Dendritic cell treated with granulocyte-macrophage colony-stimulating factor and Interleukin-4, amounts not matched to agents 40 ng/mL and 50 ng/mL, for 4 days (primary cell): ENCODE measurements at regions not wholly inside any gene's neighbourhood (a gene's known extent, or its start where the extent isn't known, plus 50 kb on each side); places are given as distances from the start of the nearest gene placed in this dataset.
"Not testable (repeated sequence)": the region's sequence is repeated elsewhere in the genome, so short reads cannot be mapped to it uniquely, and the experiment has no call there.

ENCODE experiments used
- H3K27ac Mint-ChIP-seq: one replicate; pipeline ENCODE4 v1.8.0; 2022; ENCODE audit warnings: mild to moderate bottlenecking, mixed read lengths
- H3K27me3 Mint-ChIP-seq: one replicate; pipeline ENCODE4 v1.8.0; 2022; ENCODE audit warnings: mild to moderate bottlenecking, mixed read lengths
- H3K36me3 Mint-ChIP-seq: one replicate; pipeline ENCODE4 v1.8.0; 2022; ENCODE audit warnings: low read depth, mixed read lengths
- H3K4me1 Mint-ChIP-seq: one replicate; pipeline ENCODE4 v1.8.0; 2022; ENCODE audit warnings: low read depth, mixed read lengths
- H3K4me3 Mint-ChIP-seq: one replicate; pipeline ENCODE4 v1.8.0; 2022; ENCODE audit warnings: mild to moderate bottlenecking, moderate library complexity, mixed read lengths
- H3K9me3 Mint-ChIP-seq: one replicate; pipeline ENCODE4 v1.8.0; 2022; ENCODE audit warnings: mixed read lengths
- intact Hi-C: fragments of 100-400 bp; cut with micrococcal nuclease; formaldehyde crosslinking; loops from one replicate; pipeline ENCODE4 v1.15.0; 2022

DNA sequence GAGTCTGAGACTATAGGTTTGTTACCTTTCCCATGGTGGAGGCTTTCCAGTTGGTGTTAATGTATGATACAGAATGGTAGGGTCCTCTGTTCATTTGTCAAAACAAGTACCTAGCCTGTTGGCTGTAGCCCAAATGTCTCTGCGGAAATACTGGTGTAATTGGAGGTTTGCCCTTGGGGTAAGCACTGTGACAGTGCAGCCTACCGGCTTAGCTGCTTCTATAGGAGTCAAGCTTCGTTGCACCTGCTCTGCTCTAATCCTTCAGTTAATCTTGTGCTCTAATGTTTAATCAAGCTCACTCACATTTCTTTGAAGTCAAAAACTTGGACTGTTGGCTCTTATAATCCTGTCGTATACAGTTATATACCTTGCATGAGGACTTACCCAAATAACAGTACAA lies 203.4 kb downstream of the CCNG2 start:
- Mint-ChIP-seq H3K9me3 (no peaks in the 10 kb centered on the region), H3K4me1 (no peaks in the 10 kb centered on the region), H3K4me3 (no peak overlapping the region), H3K27ac (no peak overlapping the region), H3K36me3 (no peaks in the 10 kb centered on the region), H3K27me3 (no peaks in the 10 kb centered on the region)
- intact Hi-C loops, result no loop called here

DNA sequence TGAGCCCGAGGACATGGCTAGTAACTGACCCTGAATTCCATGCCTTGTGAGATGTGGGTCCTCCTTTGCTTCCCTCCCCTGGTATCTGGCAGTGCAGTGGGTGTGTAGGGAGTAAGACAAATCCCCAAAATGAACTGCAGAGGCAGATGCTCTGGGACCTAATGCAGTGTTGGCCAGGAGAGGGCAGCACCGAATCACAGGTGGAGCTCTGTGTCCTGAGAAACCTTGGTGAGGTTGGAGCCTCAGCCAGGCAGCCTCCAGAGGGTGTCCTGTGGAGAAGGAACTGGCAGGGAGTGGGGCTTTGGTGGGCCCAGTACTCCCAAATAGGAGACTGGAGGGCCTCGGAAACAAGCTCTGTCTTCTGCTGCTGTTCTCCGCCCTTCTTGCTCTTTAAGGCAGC lies 209.9 kb downstream of the CCNG2 start:
- H3K4me1 Mint-ChIP-seq, H3K36me3 Mint-ChIP-seq, intact Hi-C loops, H3K27ac Mint-ChIP-seq, H3K9me3 Mint-ChIP-seq, H3K4me3 Mint-ChIP-seq, H3K27me3 Mint-ChIP-seq: not testable (repeated sequence)

DNA sequence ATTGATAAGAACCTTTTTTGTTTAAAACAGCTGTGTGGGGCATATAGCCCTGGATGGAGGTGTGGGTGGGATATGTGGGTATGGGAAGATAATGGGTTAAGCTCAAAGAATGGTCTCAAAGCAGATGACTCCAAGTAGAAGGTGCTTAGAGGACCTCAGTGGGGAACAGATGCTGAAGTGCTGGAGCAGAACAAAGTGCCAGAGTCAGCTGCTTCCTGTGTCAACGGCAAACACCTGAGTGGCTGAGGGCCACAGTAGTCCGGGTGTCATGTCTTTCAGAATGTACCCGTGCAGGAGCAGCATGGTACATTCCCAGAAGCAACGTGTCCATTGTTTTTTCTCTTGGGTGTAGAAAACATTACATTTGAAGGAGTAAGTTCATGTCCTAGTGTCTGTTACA lies 210.6 kb downstream of the CCNG2 start:
- no peaks in the 10 kb centered on the region for H3K9me3 Mint-ChIP-seq
- no peaks in the 10 kb centered on the region for H3K27me3 Mint-ChIP-seq
- H3K36me3 Mint-ChIP-seq, result no peaks in the 10 kb centered on the region
- intact Hi-C loops, result no loop called here
- H3K27ac Mint-ChIP-seq, result no peak overlapping the region
- H3K4me1 Mint-ChIP-seq, result no peaks in the 10 kb centered on the region
- no peak overlapping the region for H3K4me3 Mint-ChIP-seq

DNA sequence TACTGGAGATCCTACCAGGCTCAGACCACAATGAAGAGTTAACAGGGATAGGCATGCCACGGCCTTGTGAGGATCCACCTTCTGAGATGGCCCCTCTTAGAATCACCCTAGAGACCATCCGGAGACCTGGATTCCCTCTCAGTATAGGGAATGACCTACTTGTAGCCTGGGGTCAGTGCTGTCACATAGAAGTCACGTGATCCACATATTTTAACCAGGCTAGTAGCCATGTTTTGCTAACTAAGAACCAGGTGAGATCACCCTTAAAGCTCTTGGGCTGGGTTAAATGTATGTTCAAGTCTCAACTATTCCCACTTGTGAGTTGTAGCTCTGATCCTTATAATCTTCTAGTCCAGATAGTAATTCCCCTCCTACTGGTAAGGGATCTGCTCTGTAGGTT lies 215.4 kb downstream of the CCNG2 start:
- Mint-ChIP-seq H3K9me3 (no peaks in the 10 kb centered on the region), H3K36me3 (no peaks in the 10 kb centered on the region), H3K27me3 (no peaks in the 10 kb centered on the region), H3K27ac (no peak overlapping the region), H3K4me3 (no peak overlapping the region), H3K4me1 (no peaks in the 10 kb centered on the region)
- intact Hi-C loops, result no loop called here

DNA sequence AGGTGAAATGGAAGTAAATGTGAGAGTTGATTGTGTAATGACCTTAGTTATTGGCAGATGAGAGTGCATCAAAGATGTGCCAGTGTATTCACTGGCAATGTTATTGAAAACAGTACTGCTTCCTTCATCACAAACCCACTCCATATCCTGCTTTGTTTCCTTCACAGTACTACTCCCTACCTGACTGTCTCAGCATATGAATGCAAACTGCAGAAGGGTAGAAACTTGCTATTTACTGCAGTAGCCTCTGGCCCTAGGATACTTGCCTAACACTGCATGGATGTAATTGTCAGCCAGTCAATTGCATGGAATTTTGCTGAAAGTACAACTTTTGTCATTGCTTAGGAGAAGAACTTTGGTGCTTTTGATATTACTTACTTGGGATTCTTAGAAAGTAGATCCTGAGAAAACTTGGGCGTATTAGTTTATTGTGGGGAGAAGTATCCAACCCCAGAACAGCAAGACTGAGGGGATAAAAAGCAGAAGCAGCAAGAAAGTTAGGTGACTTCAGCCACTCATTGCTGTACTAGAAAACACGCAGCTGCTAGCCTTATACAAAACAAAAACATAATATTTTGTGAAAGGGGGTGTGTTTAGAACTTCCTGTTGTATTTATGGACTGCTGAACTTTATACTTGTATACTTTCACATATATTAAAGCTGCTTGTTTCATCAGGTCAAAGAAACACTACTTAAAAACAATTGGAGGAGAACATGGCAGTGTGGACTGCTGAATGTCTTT lies 219.0 kb downstream of the CCNG2 start:
- H3K4me3 Mint-ChIP-seq, result no peak overlapping the region
- H3K9me3 Mint-ChIP-seq, result no peaks in the 10 kb centered on the region
- H3K27me3 Mint-ChIP-seq, result peaks cover 2% of the 10 kb centered on the region
- intact Hi-C loops, result no loop called here
- H3K27ac Mint-ChIP-seq, result no peak overlapping the region
- no peaks in the 10 kb centered on the region for H3K36me3 Mint-ChIP-seq
- H3K4me1 Mint-ChIP-seq, result no peaks in the 10 kb centered on the region

DNA sequence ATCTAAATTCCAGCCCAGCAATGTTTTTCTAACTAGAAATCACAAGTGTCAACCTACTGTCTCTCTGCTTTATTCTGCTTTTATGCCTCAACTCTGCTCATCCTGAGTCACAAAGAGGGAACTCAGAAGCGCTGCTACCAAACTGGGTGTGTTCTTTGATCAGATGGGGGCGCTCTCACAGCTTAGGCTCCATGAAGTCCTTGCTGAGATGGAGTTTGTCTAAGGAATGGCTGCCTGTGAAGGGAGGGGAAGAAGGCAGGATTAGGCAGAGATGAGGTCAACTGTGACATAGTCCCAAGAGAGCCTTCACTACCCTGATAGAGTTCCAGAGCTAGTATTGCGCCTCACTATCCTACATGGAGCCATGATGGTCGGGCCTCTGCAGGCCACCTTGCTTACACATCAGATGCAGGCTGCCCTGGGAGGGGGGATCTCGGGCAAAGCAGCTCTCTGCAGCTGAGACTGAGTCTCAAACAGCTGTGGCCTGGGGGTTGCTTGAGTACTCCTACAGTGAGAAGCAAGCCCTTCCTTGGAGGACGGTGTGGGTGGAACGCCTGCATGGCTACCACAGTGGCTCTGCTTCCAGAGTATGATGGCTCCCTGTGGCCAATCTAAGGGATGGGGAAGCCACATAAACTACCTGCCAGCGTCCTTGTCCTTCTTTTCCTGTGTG lies 219.9 kb downstream of the CCNG2 start:
- Mint-ChIP-seq H3K4me3 (no peak overlapping the region), H3K27ac (no peak overlapping the region), H3K36me3 (no peaks in the 10 kb centered on the region), H3K27me3 (peaks cover 2% of the 10 kb centered on the region), H3K9me3 (no peaks in the 10 kb centered on the region), H3K4me1 (no peaks in the 10 kb centered on the region)
- intact Hi-C loops, result no loop called here

DNA sequence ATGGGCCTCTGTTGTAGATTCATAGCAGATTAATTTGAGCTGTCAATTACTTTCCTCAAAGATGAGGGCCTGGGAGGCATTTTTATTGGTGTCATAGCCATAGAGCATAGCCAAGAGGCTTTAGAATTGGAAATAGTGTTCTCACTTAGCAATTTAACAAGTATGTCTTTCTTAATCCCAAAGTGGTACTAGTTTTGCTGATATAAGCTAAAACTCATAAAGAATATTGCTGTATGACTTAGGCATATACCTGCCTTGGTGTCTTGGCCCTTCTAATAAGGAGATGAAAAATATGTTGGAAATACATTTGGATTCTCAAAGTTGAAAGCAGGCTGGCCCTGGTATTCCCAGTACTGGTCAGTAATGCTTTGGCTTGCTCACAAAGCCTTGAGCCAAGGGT lies 221.5 kb upstream of the CXCL13 start:
- Mint-ChIP-seq H3K4me1 (no peaks in the 10 kb centered on the region), H3K27ac (no peak overlapping the region), H3K36me3 (no peaks in the 10 kb centered on the region), H3K4me3 (no peak overlapping the region), H3K9me3 (no peaks in the 10 kb centered on the region), H3K27me3 (peaks cover 2% of the 10 kb centered on the region)
- intact Hi-C loops, result loop anchor here (2.0 kb wide), 1 partner anchor 49 kb away; no protein-coding TSS in a partner anchor

DNA sequence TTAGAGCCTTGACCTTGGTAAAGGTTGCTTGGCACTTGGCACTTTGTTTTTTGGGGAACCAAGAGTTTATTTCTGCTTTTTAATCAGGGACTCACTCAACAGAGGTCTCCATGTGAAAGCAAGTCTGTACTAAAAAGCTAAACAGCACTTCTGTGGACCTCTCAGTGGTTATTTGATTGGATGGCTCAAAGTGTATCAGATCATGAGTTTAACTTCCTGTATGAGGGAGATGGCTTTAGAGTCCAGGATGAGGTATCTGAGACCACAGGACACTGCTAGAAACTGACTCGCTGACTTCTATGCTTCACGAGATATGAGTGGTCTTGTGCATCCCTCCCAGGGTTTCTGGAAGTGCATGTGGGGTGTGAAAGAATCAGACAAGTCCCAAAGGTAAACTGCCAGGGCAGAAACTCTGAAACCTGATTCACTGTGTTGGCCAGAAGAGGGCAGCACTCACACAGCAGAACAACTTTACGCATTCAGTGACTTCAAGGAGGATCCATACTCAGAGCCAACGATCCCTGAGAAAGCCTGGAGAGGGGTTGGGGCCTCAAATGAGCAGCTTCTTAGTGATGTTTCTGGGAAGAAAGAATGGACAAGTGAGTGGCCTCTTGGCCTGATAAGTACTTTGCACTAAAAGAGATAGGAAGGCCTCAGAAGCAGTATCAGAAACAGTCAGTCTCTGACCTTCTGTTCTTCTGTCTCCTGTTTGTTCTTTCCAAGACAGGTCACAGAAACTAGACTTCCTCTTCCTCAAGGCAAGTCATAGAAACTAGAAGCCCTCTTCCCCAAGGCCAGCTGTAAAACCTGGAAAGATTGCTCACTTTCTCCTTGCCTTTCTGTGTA lies 220.3 kb upstream of the CXCL13 start:
- Mint-ChIP-seq H3K36me3 (no peaks in the 10 kb centered on the region), H3K27me3 (peaks cover 2% of the 10 kb centered on the region), H3K4me3 (no peak overlapping the region), H3K27ac (no peak overlapping the region), H3K9me3 (no peaks in the 10 kb centered on the region), H3K4me1 (no peaks in the 10 kb centered on the region)
- intact Hi-C loops, result loop anchor here (1.0 to 2.0 kb wide), 3 partner anchors 47 to 233 kb away; no protein-coding TSS in a partner anchor

DNA sequence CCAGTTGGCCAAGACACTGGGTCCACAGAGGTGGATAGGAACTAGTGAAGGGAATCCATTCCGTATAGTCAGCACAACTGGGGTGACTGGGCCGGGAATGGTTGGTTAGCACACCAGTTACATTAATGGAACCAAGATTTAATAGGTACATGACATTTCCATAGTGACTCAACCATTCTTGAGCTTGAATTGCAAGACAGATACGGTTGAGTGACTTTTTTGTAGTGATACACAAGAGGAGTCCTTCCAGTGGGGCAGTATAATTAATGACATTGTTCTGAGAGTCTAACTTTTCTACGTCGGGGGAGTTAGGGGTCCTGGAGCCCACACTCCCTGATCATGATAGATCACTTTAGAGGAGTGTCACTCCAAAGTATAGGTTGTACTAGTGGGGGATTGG lies 211.6 kb upstream of the CXCL13 start:
- H3K4me3 Mint-ChIP-seq, result no peak overlapping the region
- H3K9me3 Mint-ChIP-seq, result no peaks in the 10 kb centered on the region
- H3K36me3 Mint-ChIP-seq, result no peaks in the 10 kb centered on the region
- no peak overlapping the region for H3K27ac Mint-ChIP-seq
- intact Hi-C loops, result no loop called here
- H3K4me1 Mint-ChIP-seq, result no peaks in the 10 kb centered on the region
- no peaks in the 10 kb centered on the region for H3K27me3 Mint-ChIP-seq

DNA sequence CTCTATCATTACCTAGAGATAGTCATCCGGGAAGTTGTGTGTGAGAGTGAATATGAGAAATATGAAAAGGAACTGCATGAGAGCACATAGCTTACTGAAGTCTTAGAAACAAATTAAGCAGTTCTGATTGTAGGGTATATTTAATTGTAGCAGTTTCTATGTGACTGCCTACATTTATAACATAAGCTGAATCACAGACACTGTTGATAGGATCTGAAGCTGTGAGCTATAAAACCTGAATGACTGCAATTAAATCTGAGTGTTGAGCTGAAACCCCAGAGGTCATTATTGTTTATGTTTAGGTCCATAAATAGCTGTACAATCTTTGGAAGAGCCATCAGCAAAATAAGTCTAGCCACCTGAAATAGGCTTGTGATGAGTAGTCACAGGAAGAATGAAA lies 210.1 kb upstream of the CXCL13 start:
- no peaks in the 10 kb centered on the region for H3K9me3 Mint-ChIP-seq
- H3K4me3 Mint-ChIP-seq, result no peak overlapping the region
- H3K27me3 Mint-ChIP-seq, result no peaks in the 10 kb centered on the region
- H3K27ac Mint-ChIP-seq, result no peak overlapping the region
- no peaks in the 10 kb centered on the region for H3K4me1 Mint-ChIP-seq
- intact Hi-C loops, result no loop called here
- H3K36me3 Mint-ChIP-seq, result no peaks in the 10 kb centered on the region

DNA sequence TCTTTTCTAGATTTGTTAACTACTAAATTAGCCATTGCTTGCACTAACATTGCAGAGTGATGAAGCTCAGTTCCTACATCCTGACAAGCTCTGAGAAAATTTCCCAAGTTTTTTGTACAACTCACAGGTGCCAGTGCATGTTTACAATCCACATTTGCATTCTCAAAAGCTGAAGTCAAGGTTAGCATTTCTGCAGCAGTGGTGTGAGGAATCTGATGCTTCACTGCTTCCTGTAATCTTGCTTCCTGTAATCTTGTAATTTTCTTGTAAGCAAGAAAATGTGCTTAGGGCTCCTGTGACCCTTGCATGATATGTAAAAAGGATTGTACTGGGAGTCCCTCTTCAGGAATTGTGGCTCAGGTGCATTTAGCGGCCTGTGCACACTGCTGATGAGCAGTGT lies 207.4 kb upstream of the CXCL13 start:
- Mint-ChIP-seq H3K9me3 (no peaks in the 10 kb centered on the region), H3K27ac (no peak overlapping the region), H3K27me3 (no peaks in the 10 kb centered on the region)

DNA sequence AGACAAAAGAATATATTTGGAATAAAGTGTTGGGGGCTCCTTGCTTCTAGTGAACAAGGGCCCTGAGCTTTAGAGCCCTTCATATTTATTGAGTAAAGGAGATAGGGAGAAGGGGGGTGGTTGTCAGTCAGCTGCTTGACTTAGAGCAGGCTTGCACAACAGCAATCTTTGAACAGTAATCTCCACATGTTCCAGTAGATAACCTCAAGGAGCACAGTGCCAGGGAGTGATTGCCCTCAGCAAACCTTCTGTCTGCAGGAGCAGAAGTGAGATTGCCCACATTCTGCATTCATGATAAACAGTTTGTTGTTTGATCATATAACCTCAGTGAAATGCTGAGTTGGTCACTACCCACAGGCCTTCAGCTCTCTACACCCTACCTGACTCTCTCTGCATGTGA lies 205.8 kb upstream of the CXCL13 start:
- Mint-ChIP-seq H3K36me3 (no peaks in the 10 kb centered on the region), H3K4me1 (no peaks in the 10 kb centered on the region), H3K27me3 (no peaks in the 10 kb centered on the region), H3K27ac (no peak overlapping the region), H3K4me3 (no peak overlapping the region), H3K9me3 (no peaks in the 10 kb centered on the region)
- intact Hi-C loops, result no loop called here

More for the DNA sequence above, 207.4 kb upstream of the CXCL13 start:
- intact Hi-C loops, result no loop called here
- Mint-ChIP-seq H3K4me3 (no peak overlapping the region), H3K4me1 (no peaks in the 10 kb centered on the region), H3K36me3 (no peaks in the 10 kb centered on the region)

DNA sequence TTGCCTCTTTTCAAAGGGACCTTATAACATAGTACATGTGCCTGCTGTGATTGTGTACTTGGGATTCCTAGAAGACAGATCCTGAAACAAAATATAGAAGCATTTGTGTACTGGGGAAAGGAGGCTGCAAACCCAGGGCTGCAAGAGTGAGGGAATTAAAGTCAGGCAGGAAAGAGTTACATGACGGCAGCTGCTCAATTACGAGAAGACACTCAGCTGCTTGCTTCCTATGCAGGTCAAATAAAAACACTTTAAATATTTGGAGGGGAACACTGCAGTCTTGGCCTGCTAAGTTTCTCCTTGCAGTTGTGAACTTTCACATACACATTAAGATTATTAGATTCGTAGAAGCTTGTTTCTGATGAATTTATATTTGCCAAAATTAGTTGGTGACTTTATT lies 191.9 kb upstream of the CXCL13 start:
- no peak overlapping the region for H3K27ac Mint-ChIP-seq
- H3K4me1 Mint-ChIP-seq, result no peaks in the 10 kb centered on the region
- H3K36me3 Mint-ChIP-seq, result no peaks in the 10 kb centered on the region
- H3K9me3 Mint-ChIP-seq, result no peaks in the 10 kb centered on the region
- no peak overlapping the region for H3K4me3 Mint-ChIP-seq
- H3K27me3 Mint-ChIP-seq, result no peaks in the 10 kb centered on the region
- intact Hi-C loops, result no loop called here

DNA sequence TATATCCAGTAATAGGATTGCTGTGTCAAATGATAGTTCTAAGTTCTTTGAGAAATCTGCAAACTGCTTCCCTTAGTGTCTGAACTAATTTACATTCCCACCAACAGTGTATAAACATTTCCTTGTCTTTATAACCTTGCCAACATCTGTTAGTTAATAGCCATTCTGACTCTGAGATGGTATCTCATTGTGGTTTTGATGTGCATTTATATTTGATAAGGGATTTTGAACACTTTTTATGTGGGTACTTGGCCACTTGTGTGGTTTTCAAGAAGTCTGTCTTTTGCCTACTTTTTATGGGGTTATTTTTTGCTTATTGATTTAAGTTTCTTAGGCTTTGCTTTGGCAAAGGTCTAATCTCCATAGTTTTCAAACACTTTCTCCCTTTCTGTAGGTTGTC lies 189.9 kb upstream of the CXCL13 start:
- H3K27ac Mint-ChIP-seq, result no peak overlapping the region
- no peaks in the 10 kb centered on the region for H3K9me3 Mint-ChIP-seq
- H3K36me3 Mint-ChIP-seq, result no peaks in the 10 kb centered on the region
- H3K4me3 Mint-ChIP-seq, result no peak overlapping the region
- intact Hi-C loops, result no loop called here
- no peaks in the 10 kb centered on the region for H3K4me1 Mint-ChIP-seq
- no peaks in the 10 kb centered on the region for H3K27me3 Mint-ChIP-seq
